ENCODE measurements at regions not wholly inside any gene's neighbourhood (a gene's known extent, or its start where the extent isn't known, plus 50 kb on each side); places are given as distances from the start of the nearest gene placed in this dataset.

DNA sequence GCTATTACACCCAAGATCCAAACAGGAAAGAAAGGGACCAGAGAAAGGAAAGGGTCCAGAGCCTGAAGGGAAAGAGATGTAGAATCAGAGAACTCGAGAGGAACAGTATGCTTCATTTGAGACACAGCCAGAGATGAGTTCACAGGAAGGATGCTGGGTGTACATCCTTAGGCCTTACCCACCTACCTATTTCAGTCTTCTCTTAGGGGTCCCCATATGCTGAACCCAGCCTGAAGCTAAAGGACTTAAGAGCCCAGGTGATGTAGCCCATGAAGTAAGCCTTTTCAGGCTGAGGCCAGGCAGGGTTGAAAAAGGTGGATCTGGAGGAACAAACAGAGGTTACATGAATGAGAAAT lies 338.0 kb upstream of the KCNH8 start:
- DNase-seq, result no peak

DNA sequence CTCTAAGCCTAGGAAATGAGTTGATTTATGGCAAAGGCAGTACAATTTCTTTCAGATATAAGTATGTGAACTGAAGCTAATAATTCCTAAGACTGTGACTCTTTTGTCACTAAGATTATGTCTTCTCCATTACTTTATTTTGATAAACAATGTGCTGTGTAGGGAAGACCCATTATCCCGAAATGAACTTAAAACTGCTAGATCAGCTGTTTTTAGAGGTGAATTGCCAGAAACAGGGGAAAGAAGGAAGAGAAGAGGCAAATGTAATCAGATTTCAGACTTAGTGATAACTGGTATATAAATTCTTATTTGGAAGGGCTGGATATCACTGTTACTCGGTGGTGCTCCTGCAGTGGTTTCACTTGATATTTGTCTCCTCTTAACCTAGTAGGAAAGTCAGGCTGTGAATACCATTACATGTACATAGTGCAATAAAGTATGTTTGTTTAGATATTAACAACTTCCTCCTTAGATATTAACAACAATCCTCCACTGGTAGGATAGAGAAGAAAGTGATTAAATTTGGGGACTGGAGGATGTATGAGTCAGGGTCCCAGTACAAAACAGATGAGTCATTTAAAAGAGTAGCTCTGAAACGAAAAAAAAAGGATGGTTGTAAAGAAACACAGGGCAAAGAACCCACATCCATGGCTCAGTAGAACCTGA lies 338.5 kb upstream of the KCNH8 start:
- no peak for DNase-seq

DNA sequence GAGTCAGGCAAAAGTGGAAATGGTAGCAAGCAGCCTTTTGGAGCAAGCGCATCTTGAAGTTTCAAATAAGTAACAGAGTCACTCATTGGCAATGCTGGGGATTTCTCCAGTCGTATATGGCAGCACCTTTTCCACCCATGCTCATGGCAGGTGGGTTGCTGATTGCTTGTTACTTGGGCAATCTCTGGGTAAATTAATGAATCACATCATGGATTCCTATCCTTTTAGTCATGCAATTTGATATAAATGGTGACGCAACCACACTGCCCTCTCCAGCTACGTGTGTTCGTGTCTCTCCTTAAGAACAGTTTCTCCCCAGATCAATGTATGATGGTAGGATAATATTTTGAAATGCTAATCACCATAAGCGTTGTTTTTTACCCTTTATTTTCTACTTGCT lies 339.9 kb upstream of the KCNH8 start:
- DNase-seq, result no peak

DNA sequence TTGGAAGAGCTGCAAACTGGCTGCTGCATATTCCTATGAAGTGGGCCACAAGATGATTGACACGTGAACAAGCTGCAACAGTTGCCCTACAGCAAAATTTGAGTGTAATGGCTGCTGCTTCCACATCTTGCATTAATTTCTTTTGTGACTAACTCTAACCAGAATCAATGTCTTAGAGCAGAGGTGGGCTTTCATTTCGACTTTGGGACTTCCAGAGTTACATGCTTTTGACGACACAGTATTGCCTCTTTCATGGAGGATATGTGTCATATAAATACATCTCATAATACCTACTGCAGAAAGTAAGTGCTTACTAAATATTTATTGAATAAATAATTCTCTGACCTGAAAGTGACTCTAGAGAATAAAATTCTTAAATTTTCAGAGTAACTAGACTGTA lies 340.7 kb upstream of the KCNH8 start:
- DNase-seq, result no peak

DNA sequence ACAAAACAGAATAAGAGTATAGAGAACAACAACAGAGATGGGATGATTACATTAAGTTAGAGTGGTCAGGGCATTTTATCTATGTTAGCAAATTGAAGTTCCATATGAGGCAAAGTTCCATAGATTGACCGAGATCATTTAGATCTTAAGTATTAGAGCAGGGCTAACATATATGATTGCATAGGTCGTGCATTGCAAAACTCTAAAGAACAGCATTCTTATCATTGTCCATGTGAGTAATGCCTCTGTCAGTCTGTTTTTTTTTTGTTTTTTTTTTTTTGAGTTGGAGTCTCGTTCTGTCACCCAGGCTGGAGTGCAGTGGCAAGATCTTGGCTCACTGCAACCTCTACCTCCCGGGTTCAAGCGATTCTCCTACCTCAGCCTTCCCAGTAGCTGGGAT lies 341.7 kb upstream of the KCNH8 start:
- DNase-seq, result no peak

DNA sequence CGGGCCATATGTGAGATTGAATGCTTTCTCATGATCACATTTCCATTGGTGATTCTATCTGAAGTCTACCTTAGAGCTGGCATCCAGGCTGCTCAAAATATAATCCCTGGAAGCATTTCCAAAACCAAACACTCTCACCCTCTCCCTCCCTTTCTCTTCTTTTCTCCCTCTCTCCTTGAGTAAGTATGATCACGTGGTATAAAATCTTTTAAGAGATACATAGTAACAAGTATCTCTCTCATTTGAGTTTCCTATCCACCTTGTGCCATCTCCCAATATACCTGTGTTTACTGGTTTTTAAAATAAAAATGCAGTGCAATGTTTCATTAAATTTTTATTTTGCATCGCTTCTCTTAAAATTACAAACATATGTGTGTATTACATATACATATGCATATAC lies 350.9 kb upstream of the KCNH8 start:
- no peak for DNase-seq

DNA sequence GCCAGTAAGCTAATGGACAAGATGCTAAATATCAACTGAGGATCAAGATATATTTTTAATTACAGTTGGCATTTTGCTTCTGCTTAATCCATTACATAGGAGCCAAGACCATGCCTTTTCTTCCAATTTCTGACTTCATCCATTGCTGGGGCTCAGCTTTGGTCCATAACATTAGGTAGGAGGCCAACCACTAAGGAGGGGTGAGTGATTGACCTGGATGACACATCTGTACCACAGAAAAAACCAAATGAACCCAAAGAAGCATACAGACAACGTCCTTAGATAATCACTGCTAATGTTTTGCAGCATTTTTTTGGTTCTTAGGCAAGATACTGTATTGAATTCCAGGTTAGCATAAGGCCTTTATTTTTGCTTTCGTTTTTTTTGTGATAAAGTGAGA lies 353.2 kb upstream of the KCNH8 start:
- DNase-seq, result no peak

DNA sequence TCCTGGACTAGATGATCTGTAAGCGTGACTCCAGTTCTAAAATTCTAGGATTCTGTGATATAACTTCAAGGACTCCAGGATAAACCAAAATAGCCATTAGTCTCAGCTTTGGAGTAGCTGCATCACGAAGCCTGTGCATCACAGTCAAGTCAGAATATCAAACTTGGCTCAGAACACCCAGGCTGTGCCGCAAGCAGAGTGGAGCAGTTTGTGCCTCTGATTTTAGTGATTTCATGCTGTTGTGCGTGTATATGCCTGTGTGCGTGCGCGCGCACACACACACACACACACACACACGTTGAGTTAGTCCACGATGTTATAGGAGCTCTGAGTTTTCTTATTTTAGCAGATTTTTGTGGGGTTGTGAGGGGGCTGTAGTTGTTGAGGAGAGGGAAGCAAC lies 356.6 kb upstream of the KCNH8 start:
- DNase-seq, result no peak

DNA sequence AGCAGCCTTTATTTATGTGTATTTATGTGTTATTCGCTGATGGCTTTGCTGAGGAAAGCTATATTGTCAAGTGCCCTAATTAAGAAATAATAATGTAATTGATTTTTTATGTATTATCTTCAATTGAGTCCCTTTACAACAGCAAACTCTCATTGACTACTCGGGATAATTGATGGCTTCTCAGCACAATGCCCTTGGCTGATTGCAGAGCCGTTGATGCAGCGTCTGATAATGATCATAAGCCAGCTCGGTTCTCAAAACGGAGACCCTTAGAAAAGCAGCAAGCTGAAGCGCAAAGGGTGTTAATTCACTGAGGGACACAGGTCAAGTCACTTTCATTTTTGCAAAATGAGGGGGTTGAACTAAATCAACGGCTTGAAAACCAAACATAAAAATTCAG lies 357.1 kb upstream of the KCNH8 start:
- no peak for DNase-seq

DNA sequence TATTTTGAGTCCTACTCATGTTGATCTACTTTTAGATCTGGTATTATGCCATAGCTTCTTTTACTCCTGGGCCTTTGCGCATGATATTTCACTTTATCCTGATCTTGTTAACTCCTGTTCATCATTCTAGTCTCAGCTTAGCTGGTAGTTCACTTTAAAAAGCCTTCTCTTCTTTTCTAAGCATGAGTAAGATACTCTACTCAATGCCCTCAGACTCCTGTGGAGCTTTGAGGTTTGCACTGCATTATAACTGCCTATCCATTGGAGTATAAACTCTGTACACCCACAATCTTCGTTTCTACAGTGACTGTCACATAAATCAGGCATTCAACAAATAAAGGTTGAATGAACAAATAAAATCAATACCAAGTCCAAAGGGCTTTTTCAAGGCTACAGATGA lies 357.9 kb upstream of the KCNH8 start:
- no peak for DNase-seq

DNA sequence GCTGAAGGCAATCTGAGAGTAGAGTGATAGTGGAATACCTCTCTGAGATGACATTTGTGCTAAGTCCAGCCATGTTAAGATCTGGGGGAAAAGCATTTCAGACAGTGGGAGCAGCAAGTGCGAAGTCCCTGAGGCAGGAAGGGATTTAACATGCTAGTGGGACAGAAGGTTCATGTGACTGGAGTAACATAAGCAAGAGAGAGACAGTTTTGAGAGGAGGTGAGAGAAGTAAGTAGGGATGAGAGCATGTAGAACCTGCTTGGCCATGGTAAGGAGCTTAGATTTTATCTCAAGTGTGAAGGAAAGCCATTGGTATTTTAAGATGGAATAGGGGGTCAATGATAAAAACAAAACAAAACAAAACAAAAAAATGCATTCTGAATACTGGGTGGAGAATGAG lies 358.6 kb upstream of the KCNH8 start:
- DNase-seq, result no peak

DNA sequence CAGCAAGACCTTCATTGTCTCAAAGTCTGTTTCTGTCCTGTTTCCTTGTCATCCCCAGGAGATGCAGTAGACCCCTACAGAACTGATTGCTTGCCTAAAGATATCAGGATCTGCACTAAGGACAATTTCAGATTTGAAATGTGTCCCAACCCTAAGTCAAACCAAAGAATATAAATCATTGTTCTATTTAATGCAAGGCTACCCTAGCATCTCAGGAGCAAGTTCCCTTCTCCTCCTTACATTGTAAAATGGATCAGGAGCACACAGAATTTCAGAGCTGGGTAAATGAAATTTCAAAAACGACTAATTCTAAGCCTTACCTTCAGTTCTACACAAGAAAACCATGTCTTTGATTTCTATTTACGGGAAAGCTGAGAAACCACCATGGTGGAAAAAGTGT lies 360.9 kb upstream of the KCNH8 start:
- DNase-seq, result no peak

DNA sequence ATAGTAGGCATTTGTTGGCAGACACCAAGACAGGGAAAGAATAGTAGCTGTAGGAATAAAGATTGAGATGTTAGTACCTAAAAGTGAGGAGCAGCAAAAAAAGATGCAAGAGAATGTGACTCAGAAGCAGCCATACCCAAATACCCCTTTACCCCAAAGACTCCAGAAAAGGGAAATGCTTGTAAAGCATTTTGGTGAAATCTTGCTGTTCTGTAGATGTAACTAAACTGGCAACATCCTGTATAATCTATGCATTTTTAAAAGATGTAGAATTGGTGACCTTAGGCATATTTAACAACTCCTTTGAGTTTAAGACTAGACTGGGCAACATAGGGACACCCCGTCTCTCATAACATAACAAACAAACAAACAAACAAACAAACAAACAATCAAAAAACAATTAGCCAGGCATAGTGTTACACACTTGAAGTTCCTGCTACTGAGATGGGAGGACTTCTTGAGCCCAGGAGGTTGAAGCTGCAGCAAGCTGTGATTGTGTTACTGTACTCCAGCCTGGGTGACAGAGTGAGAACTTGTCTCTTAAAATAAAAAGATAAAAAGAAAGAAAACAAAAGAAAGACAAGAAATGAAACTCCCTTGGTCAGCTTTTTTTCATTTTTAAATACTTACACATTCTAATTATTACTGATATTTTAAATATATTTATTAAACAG lies 361.5 kb upstream of the KCNH8 start:
- DNase-seq, result no peak

DNA sequence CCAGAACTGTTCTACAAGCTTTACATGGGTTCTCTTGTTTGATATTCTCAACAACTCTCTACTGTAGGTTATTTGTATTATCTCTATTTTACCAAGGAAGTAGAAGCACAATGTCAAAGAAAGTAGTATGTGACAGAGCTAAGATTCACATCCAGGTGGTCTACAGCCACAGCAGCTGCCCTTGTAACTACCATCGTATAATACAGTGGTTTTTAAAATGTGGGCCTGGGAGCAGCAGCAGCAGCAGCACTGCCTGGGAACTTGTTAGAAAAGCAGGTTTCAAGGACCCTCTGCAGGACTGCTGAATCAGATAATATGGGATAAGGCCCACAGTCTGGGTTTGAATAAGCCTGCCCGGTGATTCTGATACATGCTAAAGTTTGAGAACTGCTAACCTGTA lies 357.1 kb upstream of the SATB1 start:
- no peak for DNase-seq

DNA sequence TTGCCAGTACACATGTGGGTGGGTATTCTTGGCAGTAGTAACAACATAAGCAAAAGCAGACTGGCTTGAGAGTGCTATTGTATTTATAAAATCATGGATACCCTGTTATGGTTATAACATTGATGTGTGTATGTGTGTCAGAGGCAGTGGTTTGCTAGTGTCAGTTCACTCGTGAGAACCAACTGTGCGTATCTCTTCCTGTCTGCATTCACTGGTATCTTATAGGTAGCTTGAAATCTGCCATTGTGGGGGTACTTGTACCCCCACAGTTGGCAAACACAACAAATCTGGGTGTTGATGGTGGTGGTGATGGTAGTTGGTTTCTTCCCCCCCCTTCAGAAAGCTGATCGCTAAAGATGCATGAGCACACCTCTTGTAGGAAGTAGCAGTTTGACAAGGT lies 355.8 kb upstream of the SATB1 start:
- no peak for DNase-seq

DNA sequence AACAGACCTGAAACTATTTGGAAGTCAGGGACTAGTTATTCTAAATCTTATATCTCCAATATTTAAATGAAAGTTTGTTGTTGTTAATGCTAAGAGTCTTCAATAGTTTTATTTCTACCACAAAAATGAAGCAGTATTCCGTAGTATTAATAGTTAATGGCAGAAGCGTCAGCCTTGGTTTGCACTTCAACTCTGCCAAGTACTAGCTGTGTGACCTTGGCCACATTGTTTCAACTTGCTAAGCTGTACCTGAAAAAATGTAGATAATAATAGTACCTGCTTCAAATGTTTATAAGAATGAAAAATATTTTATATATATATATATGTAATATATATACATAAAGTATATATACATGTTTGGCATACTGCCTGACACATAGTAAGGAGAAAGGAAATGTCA lies 354.6 kb upstream of the SATB1 start:
- no peak for DNase-seq

DNA sequence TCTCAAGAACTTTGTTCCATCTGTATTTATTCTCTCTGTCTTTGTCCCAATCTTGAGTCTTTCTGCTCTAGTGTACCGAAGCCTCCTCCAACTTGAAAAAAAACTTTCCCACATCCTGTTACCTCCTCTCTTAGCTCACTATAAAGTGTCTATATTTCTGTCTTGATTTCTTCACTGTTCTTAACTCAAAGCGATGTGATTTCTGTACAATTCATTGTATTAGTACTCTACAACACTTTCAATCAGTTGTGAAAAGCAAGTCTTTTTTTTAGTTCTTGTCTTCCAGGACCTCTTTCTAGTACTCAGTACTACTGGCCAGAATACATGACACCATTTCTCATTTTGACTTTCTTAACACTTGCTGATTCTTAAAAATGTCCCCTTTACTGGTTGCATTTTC lies 353.5 kb upstream of the SATB1 start:
- no peak for DNase-seq

DNA sequence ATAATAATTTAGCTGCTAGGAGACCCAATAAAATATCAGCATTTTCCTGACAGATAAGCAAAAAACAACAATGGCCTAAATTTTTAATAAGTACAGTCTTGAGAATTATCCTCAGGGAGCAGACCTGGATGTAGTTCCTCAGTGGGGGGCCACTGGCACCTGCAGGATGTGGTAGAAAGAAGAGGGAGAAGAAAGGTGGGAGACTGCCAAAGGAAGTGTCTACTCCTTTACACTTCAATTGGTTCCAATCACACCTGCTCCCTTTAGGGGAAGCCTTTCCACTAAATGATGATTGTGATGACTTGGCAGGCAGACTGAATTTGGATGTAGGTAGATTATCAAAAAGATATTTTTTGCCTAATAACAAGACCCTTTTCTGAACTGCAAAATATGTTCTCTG lies 353.0 kb upstream of the SATB1 start:
- no peak for DNase-seq

DNA sequence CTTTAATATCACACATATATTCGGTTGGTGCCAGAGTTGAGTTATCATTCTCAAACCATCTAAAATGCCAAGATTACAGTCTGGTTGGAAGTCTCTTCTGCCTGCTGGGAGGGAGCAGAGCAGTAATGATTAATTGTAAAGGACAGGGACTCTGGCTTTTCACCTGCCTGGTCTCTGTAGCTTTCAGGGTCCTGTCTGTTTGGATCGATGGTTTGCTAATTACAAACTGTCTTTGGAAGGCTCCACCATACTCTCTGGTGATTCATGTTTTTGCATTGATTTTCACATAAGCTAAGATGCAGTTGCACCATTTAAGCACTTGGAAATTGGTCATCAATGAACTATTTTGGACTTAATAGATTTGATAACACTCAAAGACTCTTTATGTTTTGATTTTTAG lies 350.4 kb upstream of the SATB1 start:
- DNase-seq, result no peak

DNA sequence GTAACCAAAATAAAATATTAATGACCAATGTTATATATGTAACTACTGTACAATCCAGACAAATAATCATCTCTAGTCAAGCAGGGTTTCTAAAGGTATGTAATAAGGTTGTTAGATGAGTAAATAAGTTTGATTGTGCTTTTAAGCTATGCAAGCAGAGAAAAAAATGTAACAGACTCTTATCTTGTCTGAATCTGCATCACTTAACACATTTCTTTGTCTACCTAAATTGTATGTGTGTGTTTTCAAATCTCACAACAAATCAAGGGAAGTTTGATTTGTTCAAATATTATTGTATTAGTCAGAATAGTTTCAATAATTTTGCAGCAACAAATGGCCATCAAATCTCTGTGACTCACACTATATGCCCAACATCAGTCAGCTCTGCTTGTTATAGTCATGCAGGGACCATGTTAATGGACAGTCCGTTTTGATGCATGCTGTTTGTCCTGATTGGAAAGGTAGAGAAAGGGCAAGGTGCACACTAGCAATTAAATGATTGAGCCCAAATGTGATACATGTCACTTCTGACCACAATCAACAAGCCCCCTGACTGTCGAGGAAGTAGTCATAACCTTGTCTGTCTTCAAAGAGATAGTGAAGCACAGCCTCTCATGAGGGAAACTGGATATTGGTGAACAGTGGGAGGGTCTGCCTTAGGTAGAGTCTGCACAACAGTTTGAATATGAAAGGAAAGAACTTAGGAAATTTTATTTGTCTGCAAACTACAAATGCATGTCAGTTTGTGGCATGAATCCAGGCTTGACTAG lies 349.4 kb upstream of the SATB1 start:
- DNase-seq, result no peak

DNA sequence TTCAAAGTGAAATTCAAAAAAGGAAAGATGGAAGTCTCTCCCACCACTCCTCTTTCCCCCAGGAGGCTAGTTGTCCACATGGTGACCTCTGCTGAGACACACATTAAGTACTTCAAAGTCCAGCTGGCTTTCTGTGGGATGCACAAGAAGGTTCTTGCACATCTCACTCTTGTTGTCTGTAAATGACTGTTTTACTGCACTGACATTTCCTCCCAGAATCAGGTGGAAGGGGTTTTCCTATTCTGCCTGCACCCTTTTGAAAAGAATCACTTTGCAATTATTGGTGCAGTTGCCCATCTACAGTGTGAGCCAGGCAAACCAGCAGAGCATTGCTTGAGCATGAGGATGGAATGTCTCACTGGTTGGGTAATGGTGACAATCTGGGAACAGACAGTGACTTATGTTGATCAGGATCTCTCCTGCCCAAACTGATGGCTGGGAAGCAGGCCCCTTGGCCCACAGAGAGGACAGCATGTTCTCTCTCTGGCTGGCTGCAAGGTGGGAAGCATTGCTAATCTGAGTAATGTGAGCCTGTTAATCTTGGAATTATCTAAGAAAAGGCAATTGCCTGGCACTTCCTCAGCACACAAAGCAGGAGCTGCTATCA lies 347.7 kb upstream of the SATB1 start:
- no peak for DNase-seq

DNA sequence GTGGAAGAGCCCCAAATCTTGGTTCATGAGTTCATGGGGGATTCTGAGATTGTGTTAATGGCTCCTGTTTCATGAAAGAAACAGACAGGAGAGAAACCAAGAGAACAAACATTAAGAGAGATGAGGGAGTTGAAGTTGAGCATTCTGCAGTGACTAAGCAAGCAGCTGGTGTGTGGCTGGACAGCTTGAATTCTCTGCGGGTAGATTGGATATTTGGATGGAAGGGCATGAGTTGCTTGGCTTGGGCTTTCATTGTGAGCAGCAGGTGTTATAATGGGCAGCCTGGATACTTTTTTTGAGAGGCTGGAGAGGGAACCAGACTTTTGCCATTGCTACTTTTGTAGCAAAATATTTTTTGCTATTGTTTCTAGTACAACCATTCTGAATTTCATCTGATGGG lies 346.8 kb upstream of the SATB1 start:
- DNase-seq, result no peak

DNA sequence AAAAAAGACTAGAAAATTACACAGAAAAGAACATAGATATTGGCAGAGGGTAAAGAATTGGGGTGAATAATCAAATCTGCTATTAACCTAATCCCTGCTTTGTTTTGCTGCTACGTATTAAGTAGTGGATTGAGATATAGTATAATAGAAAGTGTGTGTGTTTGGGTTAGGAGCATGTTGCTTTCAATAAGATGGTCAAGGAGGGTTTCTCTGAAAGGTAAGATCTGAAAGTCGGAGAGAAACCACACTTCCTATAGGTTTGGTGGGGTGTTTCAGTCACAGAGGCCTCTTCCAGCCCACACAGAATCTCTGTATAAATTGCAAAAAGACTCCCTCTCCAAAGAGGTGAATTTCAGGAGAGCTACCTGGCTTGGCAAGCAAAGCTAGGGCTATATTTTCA lies 345.7 kb upstream of the SATB1 start:
- DNase-seq, result no peak

DNA sequence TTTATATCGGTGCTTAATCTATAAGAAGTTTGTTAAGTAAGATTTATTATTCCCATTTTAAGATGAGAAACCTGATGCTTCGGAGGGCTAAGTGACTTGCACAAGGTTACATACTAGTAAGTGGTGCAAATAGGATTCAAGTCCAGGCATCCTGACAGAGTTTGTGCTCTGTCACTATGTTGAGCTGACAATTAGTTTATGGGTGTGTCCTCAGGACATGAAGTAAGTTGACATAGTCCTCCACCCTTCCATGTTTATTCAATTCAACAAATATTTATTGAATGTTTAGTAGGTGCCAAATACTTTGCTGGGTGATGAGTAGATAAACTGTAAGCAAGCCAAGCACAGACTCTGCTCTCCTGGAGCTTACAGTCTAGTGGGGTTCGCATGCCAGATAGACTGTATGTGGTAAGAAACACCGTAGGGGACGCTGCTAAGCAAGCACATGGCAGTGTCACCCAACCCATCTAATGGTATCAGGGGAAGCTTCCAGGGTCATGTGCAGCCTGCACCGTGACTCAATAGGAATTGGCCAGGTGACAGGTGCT lies 342.7 kb upstream of the SATB1 start:
- DNase-seq, result no peak

Data from activated CD4-positive, CD25-positive, alpha-beta regulatory T cell treated with anti-CD3 and anti-CD28 coated beads, Interleukin-2, amount 50 U/mL, for 72 hours (primary cell).